PC-3 (cell line): ENCODE measurements at regions not wholly inside any gene's neighbourhood (a gene's known extent, or its start where the extent isn't known, plus 50 kb on each side); places are given as distances from the start of the nearest gene placed in this dataset.

Experiments used
- ATAC-seq: fragments of 200-7000 bp; cut with Tn5 transposase; 2 replicates; pipeline ENCODE4 v1.9.1; 2020; ENCODE audit warnings: mild to moderate bottlenecking, moderate library complexity
- BruUV-seq: library from RNA; stranded (reverse); fragments of 400-500 nt; replicated peaks from 2 replicates; lab custom pipeline; 2021; lab: Mats Ljungman, UMichigan
- CTCF ChIA-PET: fragments of 300-600 bp; sonication (Branson Sonifier 250); formaldehyde crosslinking; loops from one replicate; lab custom pipeline; 2022; ENCODE audit warnings: antibody characterized with exemption; lab: Charles Lee
- POLR2A ChIA-PET: fragments of 300-600 bp; sonication (Branson Sonifier 250); formaldehyde crosslinking; loops from one replicate; lab custom pipeline; 2022; ENCODE audit warnings: antibody characterized with exemption; ENCODE audit not compliant: unreplicated experiment; lab: Charles Lee
- DNase-seq: peaks from one replicate; pipeline ENCODE4 v3.0.0-alpha.2; 2015
- H2AFZ ChIP-seq: fragments of 300-600 bp; sonication (generic); 2 replicates; pipeline ENCODE4 v1.6.0; 2016; ENCODE audit warnings: antibody characterized with exemption, low read length
- H3F3A ChIP-seq: fragments of 300-600 bp; sonication (generic); one replicate; pipeline ENCODE4 v1.6.0; 2017; ENCODE audit warnings: antibody characterized with exemption, low read length, control low read depth, mild to moderate bottlenecking; ENCODE audit not compliant: unreplicated experiment
- H3K27ac ChIP-seq: fragments of 300-600 bp; sonication (generic); 2 replicates; pipeline ENCODE4 v1.5.1; 2016; ENCODE audit warnings: mild to moderate bottlenecking, low read length
- H3K27me3 ChIP-seq: fragments of 300-600 bp; sonication (generic); 2 replicates; pipeline ENCODE4 v1.6.1; 2016; ENCODE audit warnings: low read length, mixed read lengths
- H3K36me3 ChIP-seq: fragments of 300-600 bp; sonication (generic); 2 replicates; pipeline ENCODE4 v1.6.1; 2016; ENCODE audit warnings: low read depth, mixed run types, low read length, mixed read lengths
- H3K4me1 ChIP-seq: fragments of 300-600 bp; sonication (generic); 2 replicates; pipeline ENCODE4 v1.5.1; 2016; ENCODE audit warnings: low read length; ENCODE audit not compliant: insufficient read depth
- H3K4me2 ChIP-seq: fragments of 300-600 bp; sonication (generic); 2 replicates; pipeline ENCODE4 v1.6.0; 2016; ENCODE audit warnings: low read length
- H3K4me3 ChIP-seq: fragments of 300-600 bp; sonication (generic); 2 replicates; pipeline ENCODE4 v1.5.1; 2016; ENCODE audit warnings: mild to moderate bottlenecking, low read length, mixed read lengths
- H3K79me2 ChIP-seq: fragments of 300-600 bp; sonication (generic); 2 replicates; pipeline ENCODE4 v1.6.1; 2017; ENCODE audit warnings: low read length, mixed read lengths
- H3K9ac ChIP-seq: fragments of 300-600 bp; sonication (generic); 2 replicates; pipeline ENCODE4 v1.6.0; 2016; ENCODE audit warnings: mild to moderate bottlenecking, low read length
- H3K9me2 ChIP-seq: fragments of 300-600 bp; sonication (generic); replicated peaks from 2 replicates; pipeline ENCODE4 v1.6.1; 2016; ENCODE audit warnings: mixed run types, low read length, mixed read lengths
- H3K9me3 ChIP-seq: fragments of 300-600 bp; sonication (generic); 2 replicates; pipeline ENCODE4 v1.6.1; 2016; ENCODE audit warnings: low read length, mixed read lengths
- H4K20me1 ChIP-seq: fragments of 300-600 bp; sonication (generic); 2 replicates; pipeline ENCODE4 v1.6.1; 2016; ENCODE audit warnings: low read length, mixed read lengths
- CTCF ChIP-seq: fragments of 300-600 bp; sonication (generic); conservative IDR thresholded peaks from 2 replicates; pipeline ENCODE4 v1.5.1; 2017; ENCODE audit warnings: antibody characterized with exemption, low read depth, mild to moderate bottlenecking, low read length
- EZH2 ChIP-seq: fragments of 300-600 bp; sonication (generic); IDR thresholded peaks from one replicate; pipeline ENCODE4 v1.6.1; 2017; ENCODE audit warnings: antibody characterized with exemption, mild to moderate bottlenecking, low read length; ENCODE audit not compliant: unreplicated experiment
- EZH2phosphoT487 ChIP-seq: fragments of 300-600 bp; sonication (generic); IDR thresholded peaks from 2 replicates; pipeline ENCODE4 v1.6.1; 2018; ENCODE audit warnings: mild to moderate bottlenecking, antibody characterized with exemption, low read length, borderline replicate concordance
- intact Hi-C: fragments of 100-400 bp; cut with micrococcal nuclease; formaldehyde crosslinking; loops from 2 replicates; pipeline ENCODE4 v1.9.0; 2023

GRCh38 chr1:106038260-106038659, 1018.2 kb upstream of the PRMT6 start:
- DNase-seq = no peak
- H3K4me3 ChIP-seq = no peak overlapping the region
- H3K27ac ChIP-seq = no peak overlapping the region
- intact Hi-C loops = no loop called here
- H3K4me1 ChIP-seq = no peaks in the 10 kb centered on the region
- no TSS peak for BruUV-seq
- POLR2A ChIA-PET = no interaction called here
- no peaks in the 10 kb centered on the region for H3K9me3 ChIP-seq
- CTCF ChIA-PET = no interaction called here
- H2AFZ ChIP-seq = no peak overlapping the region
- H3K79me2 ChIP-seq = no peaks in the 10 kb centered on the region
- no peaks in the 10 kb centered on the region for H3K27me3 ChIP-seq
- ATAC-seq = no peak
- TF ChIP-seq EZH2 (no peak), CTCF (no peak)
- no peaks in the 10 kb centered on the region for H3F3A ChIP-seq
- H3K4me2 ChIP-seq = no peak overlapping the region
- H4K20me1 ChIP-seq = no peaks in the 10 kb centered on the region
- H3K9ac ChIP-seq = no peak overlapping the region
- H3K9me2 ChIP-seq = no peaks in the 10 kb centered on the region
- H3K36me3 ChIP-seq = no peaks in the 10 kb centered on the region

- no peaks in the 10 kb centered on the region for H3K9me2 ChIP-seq
- no peaks in the 10 kb centered on the region for H3K9me3 ChIP-seq
- no peaks in the 10 kb centered on the region for H3K4me1 ChIP-seq
- ATAC-seq (no peak), DNase-seq (no peak)
- no peaks in the 10 kb centered on the region for H3K79me2 ChIP-seq
- no peak overlapping the region for H3K9ac ChIP-seq
- no peak overlapping the region for H2AFZ ChIP-seq
- ChIA-PET CTCF (no interaction called here), POLR2A (no interaction called here)
- H3F3A ChIP-seq = no peaks in the 10 kb centered on the region
- no peak overlapping the region for H3K27ac ChIP-seq
- TF ChIP-seq CTCF = no peak
- no peak for TF ChIP-seq EZH2phosphoT487
- no peak for TF ChIP-seq EZH2
- H3K36me3 ChIP-seq = no peaks in the 10 kb centered on the region
- intact Hi-C loops = no loop called here
- no peak overlapping the region for H3K4me2 ChIP-seq
- no peaks in the 10 kb centered on the region for H4K20me1 ChIP-seq
- H3K27me3 ChIP-seq = no peaks in the 10 kb centered on the region
- no peak overlapping the region for H3K4me3 ChIP-seq
- no TSS peak for BruUV-seq
Measured at GRCh38 chr1:106043971-106044370, 1012.5 kb upstream of the PRMT6 start.

- CTCF ChIA-PET = no interaction called here
- BruUV-seq = no TSS peak
- intact Hi-C loops = no loop called here
Measured at GRCh38 chr1:106047210-106047609, 1009.3 kb upstream of the PRMT6 start.

More at GRCh38 chr1:106047210-106047609, 1009.3 kb upstream of the PRMT6 start:
- no peak for DNase-seq
- no peaks in the 10 kb centered on the region for H4K20me1 ChIP-seq
- no peak for ATAC-seq
- H3K9me3 ChIP-seq = no peaks in the 10 kb centered on the region
- H3F3A ChIP-seq = no peaks in the 10 kb centered on the region
- POLR2A ChIA-PET = no interaction called here
- no peak overlapping the region for H2AFZ ChIP-seq
- H3K27ac ChIP-seq = no peak overlapping the region
- TF ChIP-seq EZH2phosphoT487 (no peak), EZH2 (no peak), CTCF (no peak)
- no peak overlapping the region for H3K9ac ChIP-seq
- no peaks in the 10 kb centered on the region for H3K9me2 ChIP-seq
- no peaks in the 10 kb centered on the region for H3K79me2 ChIP-seq
- H3K4me2 ChIP-seq = no peak overlapping the region
- no peaks in the 10 kb centered on the region for H3K36me3 ChIP-seq
- H3K4me3 ChIP-seq = no peak overlapping the region
- no peaks in the 10 kb centered on the region for H3K27me3 ChIP-seq
- H3K4me1 ChIP-seq = no peaks in the 10 kb centered on the region
